ENCODE measurements at regions not wholly inside any gene's neighbourhood (a gene's known extent, or its start where the extent isn't known, plus 50 kb on each side); places are given as distances from the start of the nearest gene placed in this dataset.

- no peak overlapping the region for H3K27ac Mint-ChIP-seq
- POLR2A ChIA-PET = no interaction called here
- H3K4me1 Mint-ChIP-seq = peaks cover 15% of the 10 kb centered on the region
- TF ChIP-seq AFF4 (CRISPR knock-in tag; IDR thresholded peaks at IDR 0.05; ENCODE audit: borderline replicate concordance) = no peak
- TF ChIP-seq JAZF1 (CRISPR knock-in tag; IDR thresholded peaks at IDR 0.05) = no peak
- no peak for TF ChIP-seq RORB (CRISPR knock-in tag; IDR thresholded peaks at IDR 0.05)
- no peak for TF ChIP-seq ZNF425 (CRISPR knock-in tag; conservative IDR thresholded peaks at IDR 0.05)
- no peak for TF ChIP-seq ZNF121 (CRISPR knock-in tag; IDR thresholded peaks at IDR 0.05)
- TF ChIP-seq EMX1 (CRISPR knock-in tag; IDR thresholded peaks at IDR 0.05) = no peak
- TF ChIP-seq, protein P1, sequence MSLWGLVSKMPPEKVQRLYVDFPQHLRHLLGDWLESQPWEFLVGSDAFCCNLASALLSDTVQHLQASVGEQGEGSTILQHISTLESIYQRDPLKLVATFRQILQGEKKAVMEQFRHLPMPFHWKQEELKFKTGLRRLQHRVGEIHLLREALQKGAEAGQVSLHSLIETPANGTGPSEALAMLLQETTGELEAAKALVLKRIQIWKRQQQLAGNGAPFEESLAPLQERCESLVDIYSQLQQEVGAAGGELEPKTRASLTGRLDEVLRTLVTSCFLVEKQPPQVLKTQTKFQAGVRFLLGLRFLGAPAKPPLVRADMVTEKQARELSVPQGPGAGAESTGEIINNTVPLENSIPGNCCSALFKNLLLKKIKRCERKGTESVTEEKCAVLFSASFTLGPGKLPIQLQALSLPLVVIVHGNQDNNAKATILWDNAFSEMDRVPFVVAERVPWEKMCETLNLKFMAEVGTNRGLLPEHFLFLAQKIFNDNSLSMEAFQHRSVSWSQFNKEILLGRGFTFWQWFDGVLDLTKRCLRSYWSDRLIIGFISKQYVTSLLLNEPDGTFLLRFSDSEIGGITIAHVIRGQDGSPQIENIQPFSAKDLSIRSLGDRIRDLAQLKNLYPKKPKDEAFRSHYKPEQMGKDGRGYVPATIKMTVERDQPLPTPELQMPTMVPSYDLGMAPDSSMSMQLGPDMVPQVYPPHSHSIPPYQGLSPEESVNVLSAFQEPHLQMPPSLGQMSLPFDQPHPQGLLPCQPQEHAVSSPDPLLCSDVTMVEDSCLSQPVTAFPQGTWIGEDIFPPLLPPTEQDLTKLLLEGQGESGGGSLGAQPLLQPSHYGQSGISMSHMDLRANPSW (CRISPR knock-in tag; conservative IDR thresholded peaks at IDR 0.05; ENCODE audit: low read depth) = no peak
- TF ChIP-seq OVOL2 (CRISPR knock-in tag; IDR thresholded peaks at IDR 0.05; ENCODE audit: borderline replicate concordance) = no peak
- TF ChIP-seq SOX15 (CRISPR knock-in tag; IDR thresholded peaks at IDR 0.05) = no peak
- TF ChIP-seq ETV6 (CRISPR knock-in tag; IDR thresholded peaks at IDR 0.05) = no peak
- TF ChIP-seq NR3C1 (CRISPR knock-in tag; conservative IDR thresholded peaks at IDR 0.05; ENCODE audit: low read depth) = no peak
- peaks cover 5% of the 10 kb centered on the region; the same call in 1 of the 2 replicates for H3K9me3 Mint-ChIP-seq
- no peak overlapping the region for H3K4me3 Mint-ChIP-seq
- no peaks in the 10 kb centered on the region for H3K27me3 Mint-ChIP-seq (ENCODE audit: low read depth)
- CTCF ChIA-PET = no interaction called here
- ATAC-seq (no peak), DNase-seq (ENCODE audit: low spot score) (no peak)
- H3K36me3 Mint-ChIP-seq = no peaks in the 10 kb centered on the region
Observed at GRCh38 chr4:100797356-100797755, 279.5 kb upstream of the EMCN start.

GRCh38 chr4:100796332-100796731 is 278.5 kb upstream of the EMCN start:
- DNase-seq (ENCODE audit: low spot score) = no peak
- no peak overlapping the region for H3K27ac Mint-ChIP-seq
- no peak overlapping the region for H3K4me3 Mint-ChIP-seq
- ChIA-PET CTCF (no interaction called here), POLR2A (no interaction called here)
- H3K36me3 Mint-ChIP-seq = no peaks in the 10 kb centered on the region
- H3K9me3 Mint-ChIP-seq = peaks cover 3% of the 10 kb centered on the region; the same call in 1 of the 2 replicates
- H3K27me3 Mint-ChIP-seq (ENCODE audit: low read depth) = no peaks in the 10 kb centered on the region
- ATAC-seq = no peak
- H3K4me1 Mint-ChIP-seq = peaks cover 17% of the 10 kb centered on the region
- TF ChIP-seq, protein P2, sequence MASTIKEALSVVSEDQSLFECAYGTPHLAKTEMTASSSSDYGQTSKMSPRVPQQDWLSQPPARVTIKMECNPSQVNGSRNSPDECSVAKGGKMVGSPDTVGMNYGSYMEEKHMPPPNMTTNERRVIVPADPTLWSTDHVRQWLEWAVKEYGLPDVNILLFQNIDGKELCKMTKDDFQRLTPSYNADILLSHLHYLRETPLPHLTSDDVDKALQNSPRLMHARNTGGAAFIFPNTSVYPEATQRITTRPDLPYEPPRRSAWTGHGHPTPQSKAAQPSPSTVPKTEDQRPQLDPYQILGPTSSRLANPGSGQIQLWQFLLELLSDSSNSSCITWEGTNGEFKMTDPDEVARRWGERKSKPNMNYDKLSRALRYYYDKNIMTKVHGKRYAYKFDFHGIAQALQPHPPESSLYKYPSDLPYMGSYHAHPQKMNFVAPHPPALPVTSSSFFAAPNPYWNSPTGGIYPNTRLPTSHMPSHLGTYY (CRISPR knock-in tag; IDR thresholded peaks at IDR 0.05) = no peak
- TF ChIP-seq MLX (CRISPR knock-in tag; IDR thresholded peaks at IDR 0.05) (no peak), NR3C1 (CRISPR knock-in tag; conservative IDR thresholded peaks at IDR 0.05; ENCODE audit: low read depth) (no peak), CBFB (CRISPR knock-in tag; IDR thresholded peaks at IDR 0.05; ENCODE audit: low read depth) (no peak), SMAD3 (CRISPR knock-in tag; IDR thresholded peaks at IDR 0.05; ENCODE audit: borderline replicate concordance) (no peak), TEAD4 (CRISPR knock-in tag; IDR thresholded peaks at IDR 0.05) (no peak), ELF4 (CRISPR knock-in tag; IDR thresholded peaks at IDR 0.05; ENCODE audit: low read depth) (no peak), JUN (CRISPR knock-in tag; IDR thresholded peaks at IDR 0.05) (no peak), ZNF317 (CRISPR knock-in tag; IDR thresholded peaks at IDR 0.05; ENCODE audit: borderline replicate concordance, low read depth) (no peak), CREM (CRISPR knock-in tag; IDR thresholded peaks at IDR 0.05) (no peak), NFE2L1 (CRISPR knock-in tag; IDR thresholded peaks at IDR 0.05) (no peak), TCF7 (CRISPR knock-in tag; IDR thresholded peaks at IDR 0.05; ENCODE audit: low read depth) (no peak), EMX1 (CRISPR knock-in tag; IDR thresholded peaks at IDR 0.05) (no peak)
- TF ChIP-seq, protein P3, sequence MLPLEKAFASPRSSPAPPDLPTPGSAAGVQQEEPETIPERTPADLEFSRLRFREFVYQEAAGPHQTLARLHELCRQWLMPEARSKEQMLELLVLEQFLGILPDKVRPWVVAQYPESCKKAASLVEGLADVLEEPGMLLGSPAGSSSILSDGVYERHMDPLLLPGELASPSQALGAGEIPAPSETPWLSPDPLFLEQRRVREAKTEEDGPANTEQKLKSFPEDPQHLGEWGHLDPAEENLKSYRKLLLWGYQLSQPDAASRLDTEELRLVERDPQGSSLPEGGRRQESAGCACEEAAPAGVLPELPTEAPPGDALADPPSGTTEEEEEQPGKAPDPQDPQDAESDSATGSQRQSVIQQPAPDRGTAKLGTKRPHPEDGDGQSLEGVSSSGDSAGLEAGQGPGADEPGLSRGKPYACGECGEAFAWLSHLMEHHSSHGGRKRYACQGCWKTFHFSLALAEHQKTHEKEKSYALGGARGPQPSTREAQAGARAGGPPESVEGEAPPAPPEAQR (CRISPR knock-in tag; IDR thresholded peaks at IDR 0.05) = no peak
